Stimulated activated CD8-positive, alpha-beta memory T cell treated with anti-CD3 and anti-CD28 coated beads, Interleukin-12 subunit alpha, Interleukin-12 subunit beta, amount 100 ng/mL, for 1 hour (primary cell): ENCODE measurements at regions not wholly inside any gene's neighbourhood (a gene's known extent, or its start where the extent isn't known, plus 50 kb on each side); places are given as distances from the start of the nearest gene placed in this dataset.

Experiments used
- DNase-seq: peaks from one replicate; pipeline ENCODE4 v3.0.0-alpha.2; 2020; ENCODE audit warnings: low read depth

- DNase-seq: no peak
Measured at GRCh38 chr6:25013246-25013645, 77.5 kb upstream of the RIPOR2 start.

GRCh38 chr6:25014369-25014768 lies 78.6 kb upstream of the RIPOR2 start:
- no peak for DNase-seq

GRCh38 chr6:25014791-25015560 lies 79.2 kb upstream of the RIPOR2 start:
- no peak for DNase-seq

- no peak for DNase-seq
Measured at GRCh38 chr6:25016014-25016720, 80.4 kb upstream of the RIPOR2 start.

- DNase-seq: no peak
Measured at GRCh38 chr6:25017486-25017885, 81.7 kb upstream of the RIPOR2 start.

GRCh38 chr6:25017932-25018567 lies 82.3 kb upstream of the RIPOR2 start:
- DNase-seq: peak; percentile 69

- DNase-seq: no peak
Measured at GRCh38 chr6:25018568-25018954, 82.8 kb upstream of the RIPOR2 start.

- no peak for DNase-seq
Measured at GRCh38 chr6:25022140-25022553, 86.4 kb upstream of the RIPOR2 start.

- no peak for DNase-seq
Measured at GRCh38 chr6:25023781-25024180, 88.0 kb upstream of the RIPOR2 start.

- DNase-seq: no peak
Measured at GRCh38 chr6:25024821-25025220, 89.1 kb upstream of the RIPOR2 start.

GRCh38 chr6:25025248-25025918 lies 89.6 kb upstream of the RIPOR2 start:
- DNase-seq: no peak

GRCh38 chr6:25025919-25026301 lies 90.2 kb upstream of the RIPOR2 start:
- no peak for DNase-seq

GRCh38 chr6:25026723-25027122 lies 91.0 kb upstream of the RIPOR2 start:
- DNase-seq: no peak

GRCh38 chr6:25027221-25027916 lies 91.6 kb upstream of the RIPOR2 start:
- DNase-seq: peak; percentile 38

GRCh38 chr6:25028328-25028727 lies 92.6 kb upstream of the RIPOR2 start:
- no peak for DNase-seq

- no peak for DNase-seq
Measured at GRCh38 chr6:25032934-25033333, 97.2 kb upstream of the RIPOR2 start.

- no peak for DNase-seq
Measured at GRCh38 chr6:25034431-25034921, 98.7 kb upstream of the RIPOR2 start.

- DNase-seq: no peak
Measured at GRCh38 chr6:25035174-25035511, 99.4 kb upstream of the RIPOR2 start.

- DNase-seq: no peak
Measured at GRCh38 chr6:25035512-25036435, 100.0 kb upstream of the RIPOR2 start.

- no peak for DNase-seq
Measured at GRCh38 chr6:25036461-25036860, 100.7 kb upstream of the RIPOR2 start.

- DNase-seq: no peak
Measured at GRCh38 chr6:25038300-25038699, 102.5 kb upstream of the RIPOR2 start.
